Stomach (tissue), 4 donors: ENCODE measurements at regions not wholly inside any gene's neighbourhood (a gene's known extent, or its start where the extent isn't known, plus 50 kb on each side); places are given as distances from the start of the nearest gene placed in this dataset.

ENCODE experiments used
- POLR2A ChIP-seq, 4 donors: fragments of 450-650 bp; IDR thresholded peaks; one replicate each; pipeline ENCODE4 v1.6.1; 2016; ENCODE audit warnings: antibody characterized with exemption in 4 of 4, control low read depth in 2 of 4, mild to moderate bottlenecking in 1 of 4, moderate library complexity in 1 of 4
- POLR2AphosphoS5 ChIP-seq, 3 donors: sonication (generic); formaldehyde crosslinking; IDR thresholded peaks; one replicate each; pipeline ENCODE4 v1.6.1; 2016; ENCODE audit warnings: antibody characterized with exemption in 3 of 3
- TF ChIP-seq, protein P1 (sequence below), 7 experiments: fragments of 450-650 bp in 4 of 7; fragments of 200-600 bp in 3 of 7; sonication (generic) in 3 of 7; IDR thresholded peaks; one replicate each; pipeline ENCODE4 v1.5.1; 2016 to 2019; ENCODE audit warnings: antibody characterized with exemption in 7 of 7, control low read depth in 2 of 7, mild to moderate bottlenecking in 1 of 7

DNA sequence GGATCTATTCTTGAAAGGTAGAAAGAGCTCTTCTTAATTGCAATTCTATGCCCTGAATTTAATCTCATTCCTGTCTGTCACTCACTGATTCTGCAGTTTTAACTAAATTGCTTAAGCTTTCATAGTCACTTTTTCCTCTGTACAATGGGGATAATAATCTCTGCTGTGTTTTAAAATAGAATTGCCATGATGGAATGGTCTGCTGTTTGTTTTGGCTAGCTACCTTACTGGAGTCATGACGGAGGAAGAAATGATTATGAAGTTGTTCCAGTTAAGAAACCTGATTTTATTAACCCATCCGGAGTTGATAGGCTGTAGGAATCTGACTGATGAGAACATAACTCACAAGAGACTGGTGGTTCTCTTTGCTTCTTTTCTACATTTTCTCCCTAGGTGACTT is 54.9 kb upstream of the ITM2B start:
- TF ChIP-seq, protein P1, sequence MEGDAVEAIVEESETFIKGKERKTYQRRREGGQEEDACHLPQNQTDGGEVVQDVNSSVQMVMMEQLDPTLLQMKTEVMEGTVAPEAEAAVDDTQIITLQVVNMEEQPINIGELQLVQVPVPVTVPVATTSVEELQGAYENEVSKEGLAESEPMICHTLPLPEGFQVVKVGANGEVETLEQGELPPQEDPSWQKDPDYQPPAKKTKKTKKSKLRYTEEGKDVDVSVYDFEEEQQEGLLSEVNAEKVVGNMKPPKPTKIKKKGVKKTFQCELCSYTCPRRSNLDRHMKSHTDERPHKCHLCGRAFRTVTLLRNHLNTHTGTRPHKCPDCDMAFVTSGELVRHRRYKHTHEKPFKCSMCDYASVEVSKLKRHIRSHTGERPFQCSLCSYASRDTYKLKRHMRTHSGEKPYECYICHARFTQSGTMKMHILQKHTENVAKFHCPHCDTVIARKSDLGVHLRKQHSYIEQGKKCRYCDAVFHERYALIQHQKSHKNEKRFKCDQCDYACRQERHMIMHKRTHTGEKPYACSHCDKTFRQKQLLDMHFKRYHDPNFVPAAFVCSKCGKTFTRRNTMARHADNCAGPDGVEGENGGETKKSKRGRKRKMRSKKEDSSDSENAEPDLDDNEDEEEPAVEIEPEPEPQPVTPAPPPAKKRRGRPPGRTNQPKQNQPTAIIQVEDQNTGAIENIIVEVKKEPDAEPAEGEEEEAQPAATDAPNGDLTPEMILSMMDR (IDR thresholded peaks at IDR 0.05): no peak
- TF ChIP-seq POLR2AphosphoS5 (IDR thresholded peaks at IDR 0.05) (no peak), POLR2A (IDR thresholded peaks at IDR 0.05) (no peak)
